Smooth muscle cell (in vitro differentiated cells): ENCODE measurements at regions not wholly inside any gene's neighbourhood (a gene's known extent, or its start where the extent isn't known, plus 50 kb on each side); places are given as distances from the start of the nearest gene placed in this dataset.
"Not testable (repeated sequence)": the region's sequence is repeated elsewhere in the genome, so short reads cannot be mapped to it uniquely, and the experiment has no call there.

Source experiments
- DNase-seq: peaks from one replicate; lab custom pipeline; 2025; ENCODE audit not compliant: unreplicated experiment; lab: John Stamatoyannopoulos, UW
- H2AFZ ChIP-seq: fragments of 200-600 bp; sonication (generic); 2 replicates; pipeline ENCODE4 v1.6.0; 2016; ENCODE audit warnings: antibody characterized with exemption, low read depth, mild to moderate bottlenecking
- H3F3A ChIP-seq: fragments of 200-600 bp; sonication (generic); 2 replicates; pipeline ENCODE4 v1.6.0; 2017; ENCODE audit warnings: antibody characterized with exemption, low read depth
- H3K27ac ChIP-seq: fragments of 200-600 bp; sonication (generic); 2 replicates; pipeline ENCODE4 v1.5.1; 2016; ENCODE audit warnings: low read depth, mild to moderate bottlenecking
- H3K27me3 ChIP-seq: fragments of 200-600 bp; sonication (generic); 2 replicates; pipeline ENCODE4 v1.6.1; 2016; ENCODE audit warnings: low read depth, mild to moderate bottlenecking
- H3K36me3 ChIP-seq: fragments of 200-600 bp; sonication (generic); 2 replicates; pipeline ENCODE4 v1.5.1; 2016; ENCODE audit warnings: low read depth
- H3K4me1 ChIP-seq: fragments of 200-600 bp; sonication (generic); 2 replicates; pipeline ENCODE4 v1.5.1; 2016; ENCODE audit warnings: low read depth
- H3K4me2 ChIP-seq: fragments of 200-600 bp; sonication (generic); 2 replicates; pipeline ENCODE4 v1.6.0; 2016; ENCODE audit warnings: mild to moderate bottlenecking
- H3K4me3 ChIP-seq: fragments of 200-600 bp; sonication (generic); 2 replicates; pipeline ENCODE4 v1.5.1; 2016; ENCODE audit warnings: mild to moderate bottlenecking
- H3K79me2 ChIP-seq: fragments of 200-600 bp; sonication (generic); 2 replicates; pipeline ENCODE4 v1.6.0; 2016; ENCODE audit warnings: low read depth, mild to moderate bottlenecking
- H3K9ac ChIP-seq: fragments of 200-600 bp; sonication (generic); 2 replicates; pipeline ENCODE4 v1.6.0; 2016; ENCODE audit warnings: low read depth
- H3K9me3 ChIP-seq: fragments of 200-600 bp; sonication (generic); replicated peaks from 2 replicates; pipeline ENCODE4 v1.5.1; 2016; ENCODE audit warnings: low read depth
- H4K20me1 ChIP-seq: fragments of 200-600 bp; sonication (generic); 2 replicates; pipeline ENCODE4 v1.6.0; 2016; ENCODE audit warnings: low read depth
- CTCF ChIP-seq: fragments of 200-600 bp; sonication (generic); IDR thresholded peaks from 2 replicates; pipeline ENCODE4 v1.5.1; 2017; ENCODE audit warnings: borderline replicate concordance, mild to moderate bottlenecking, antibody characterized with exemption; ENCODE audit not compliant: insufficient read depth, poor library complexity, severe bottlenecking
- WGBS: methylation state at CpG from one replicate; pipeline ENCODE4 v1.1.7; 2016; ENCODE audit warnings: low lambda C conversion rate; 5-methylcytosine and 5-hydroxymethylcytosine counted together

- no peak overlapping the region for H2AFZ ChIP-seq
- no peak overlapping the region for H3K27ac ChIP-seq
- WGBS = 90% methylated on average over 3 of the region's 3 CpGs
- no peaks in the 10 kb centered on the region for H3K36me3 ChIP-seq
- no peaks in the 10 kb centered on the region for H3K4me1 ChIP-seq
- no peak overlapping the region for H3K9ac ChIP-seq
- H3K9me3 ChIP-seq = no peaks in the 10 kb centered on the region
- no peak for DNase-seq
- no peaks in the 10 kb centered on the region for H3F3A ChIP-seq
- no peak overlapping the region for H3K4me3 ChIP-seq
- no peaks in the 10 kb centered on the region for H3K79me2 ChIP-seq
- no peaks in the 10 kb centered on the region for H3K27me3 ChIP-seq
- no peak for TF ChIP-seq CTCF
- no peak overlapping the region for H3K4me2 ChIP-seq
- no peaks in the 10 kb centered on the region for H4K20me1 ChIP-seq
Measured at GRCh38 chr13:79187917-79188690, 218.0 kb downstream of the RBM26 start.

GRCh38 chr13:79185580-79185979 is 220.5 kb downstream of the RBM26 start:
- no peak overlapping the region for H3K4me2 ChIP-seq
- no peaks in the 10 kb centered on the region for H3K27me3 ChIP-seq
- no peaks in the 10 kb centered on the region for H3F3A ChIP-seq
- H4K20me1 ChIP-seq = no peaks in the 10 kb centered on the region
- H2AFZ ChIP-seq = no peak overlapping the region
- H3K36me3 ChIP-seq = no peaks in the 10 kb centered on the region
- no peaks in the 10 kb centered on the region for H3K79me2 ChIP-seq
- TF ChIP-seq CTCF = no peak
- DNase-seq = no peak
- H3K27ac ChIP-seq = no peak overlapping the region
- no peak overlapping the region for H3K9ac ChIP-seq
- no peaks in the 10 kb centered on the region for H3K9me3 ChIP-seq
- WGBS = 90% methylated on average over 3 of the region's 3 CpGs
- no peak overlapping the region for H3K4me3 ChIP-seq
- H3K4me1 ChIP-seq = no peaks in the 10 kb centered on the region

DNA sequence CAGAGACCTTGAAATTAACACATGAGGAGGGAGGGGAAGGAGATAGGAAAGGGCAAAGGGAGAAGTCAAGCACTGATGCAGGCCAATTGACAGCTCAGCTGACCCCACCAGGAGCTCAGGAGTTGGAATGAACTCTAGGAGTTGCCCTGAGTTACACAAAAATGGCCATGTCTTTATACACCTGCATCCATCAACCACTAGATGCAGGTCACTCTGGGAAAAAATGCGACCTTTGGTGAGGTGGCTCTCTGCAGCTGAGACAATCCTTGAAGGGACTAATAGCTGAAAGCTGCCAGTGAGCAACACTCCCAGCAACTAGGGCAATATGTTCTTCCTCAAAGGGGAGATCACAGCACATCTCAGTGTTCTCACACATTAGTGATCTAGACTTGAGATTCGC is 222.8 kb downstream of the RBM26 start:
- Histone ChIP-seq H3F3A (no peaks in the 10 kb centered on the region), H2AFZ (no peak overlapping the region), H3K27ac (no peak overlapping the region), H3K4me3 (no peak overlapping the region), H3K4me1 (no peaks in the 10 kb centered on the region), H3K9ac (no peak overlapping the region), H3K27me3 (no peaks in the 10 kb centered on the region), H4K20me1 (no peaks in the 10 kb centered on the region), H3K9me3 (no peaks in the 10 kb centered on the region), H3K36me3 (no peaks in the 10 kb centered on the region), H3K79me2 (no peaks in the 10 kb centered on the region), H3K4me2 (no peak overlapping the region)
- WGBS = 89% methylated on average over 2 of the region's 2 CpGs
- no peak for DNase-seq
- TF ChIP-seq CTCF = no peak

DNA sequence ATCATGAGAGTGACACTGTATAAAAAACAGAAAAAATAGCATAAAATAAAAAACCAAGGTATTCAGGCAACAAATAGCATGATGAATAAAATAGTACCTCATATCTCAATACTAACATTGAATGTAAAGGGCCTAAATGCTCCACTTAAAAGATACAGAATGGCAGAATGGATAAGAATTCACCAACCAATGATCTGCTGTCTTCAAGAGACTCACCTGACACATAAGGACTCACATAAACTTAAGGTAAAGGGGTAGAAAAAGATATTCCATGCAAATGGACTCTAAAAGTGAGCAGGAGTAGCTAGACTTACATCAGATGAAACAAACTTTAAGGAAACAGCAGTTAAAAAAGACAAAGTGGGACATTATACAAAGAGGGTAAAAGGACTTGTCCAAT is 232.4 kb downstream of the RBM26 start:
- not testable (repeated sequence) for H3F3A ChIP-seq, DNase-seq, H3K4me2 ChIP-seq, H3K9ac ChIP-seq, H3K79me2 ChIP-seq, H4K20me1 ChIP-seq, H3K4me1 ChIP-seq, H3K36me3 ChIP-seq, H3K27ac ChIP-seq, H3K9me3 ChIP-seq, H3K27me3 ChIP-seq, H2AFZ ChIP-seq, H3K4me3 ChIP-seq

- H2AFZ ChIP-seq = not testable (repeated sequence)
Measured at GRCh38 chr13:79172924-79173323, 233.1 kb downstream of the RBM26 start.

More at GRCh38 chr13:79172924-79173323, 233.1 kb downstream of the RBM26 start:
- not testable (repeated sequence) for H3K4me1 ChIP-seq, H3K27me3 ChIP-seq, H3F3A ChIP-seq, H3K79me2 ChIP-seq, H4K20me1 ChIP-seq, H3K36me3 ChIP-seq, H3K4me2 ChIP-seq, H3K27ac ChIP-seq, H3K4me3 ChIP-seq, H3K9me3 ChIP-seq, H3K9ac ChIP-seq, DNase-seq
